K562 (cell line): ENCODE measurements at regions not wholly inside any gene's neighbourhood (a gene's known extent, or its start where the extent isn't known, plus 50 kb on each side); places are given as distances from the start of the nearest gene placed in this dataset.
"Not testable (repeated sequence)": the region's sequence is repeated elsewhere in the genome, so short reads cannot be mapped to it uniquely, and the experiment has no call there.

Experiments used
- CTCF ChIP-seq, 3 experiments: IDR thresholded peaks in 2 of 3; conservative IDR thresholded peaks in 1 of 3; 2 replicates each; pipeline ENCODE4 v1.5.1; 2011 to 2012; ENCODE audit warnings: low read length in 3 of 3, mild to moderate bottlenecking in 3 of 3, control low read depth in 2 of 3, improper control_type of control experiment in 1 of 3, inconsistent platforms in 1 of 3, low read depth in 1 of 3, mixed read lengths in 1 of 3, moderate library complexity in 1 of 3; ENCODE audit not compliant: insufficient read depth in 2 of 3
- ELK3 ChIP-seq: fragments of 450-650 bp; formaldehyde crosslinking; IDR thresholded peaks from 2 replicates; pipeline ENCODE4 v1.4.0; 2020; ENCODE audit warnings: mild to moderate bottlenecking
- EZH2 ChIP-seq: IDR thresholded peaks from 2 replicates; pipeline ENCODE4 v1.6.1; 2012; ENCODE audit warnings: low read depth, mild to moderate bottlenecking, inconsistent platforms, low read length, borderline replicate concordance
- FOXA1 ChIP-seq: fragments of 450-650 bp; IDR thresholded peaks from 2 replicates; pipeline ENCODE4 v1.6.1; 2016; ENCODE audit warnings: mild to moderate bottlenecking, borderline replicate concordance
- POLR2AphosphoS2 ChIP-seq: IDR thresholded peaks from 2 replicates; pipeline ENCODE4 v1.6.1; 2012; ENCODE audit warnings: low read length, improper control_type of control experiment
- RAD21 ChIP-seq, 2 experiments: fragments of 250-450 bp in 1 of 2; fragments of 450-650 bp in 1 of 2; sonication (Bioruptor Pico) in 1 of 2; formaldehyde crosslinking in 1 of 2; IDR thresholded peaks in 1 of 2; conservative IDR thresholded peaks in 1 of 2; 2 replicates each; pipeline versions ENCODE4 v1.4.0 to v1.8.0; 2020 to 2022; ENCODE audit warnings: mild to moderate bottlenecking in 2 of 2, moderate library complexity in 1 of 2
- RNF219 ChIP-seq: fragments of 250-450 bp; sonication (Bioruptor Pico); IDR thresholded peaks from 2 replicates; pipeline ENCODE4 v1.5.0; 2022; ENCODE audit warnings: mild to moderate bottlenecking
- SIX5 ChIP-seq, 2 experiments: IDR thresholded peaks; 2 replicates each; pipeline ENCODE4 v1.6.1; 2011; ENCODE audit warnings: low read length in 2 of 2, borderline replicate concordance in 1 of 2, low read depth in 1 of 2, mild to moderate bottlenecking in 1 of 2, moderate library complexity in 1 of 2; ENCODE audit not compliant: insufficient read depth in 1 of 2
- SPI1 ChIP-seq: IDR thresholded peaks from 2 replicates; pipeline ENCODE4 v1.6.1; 2011; ENCODE audit warnings: low read depth, low read length, control low read depth, borderline replicate concordance
- STAT5B ChIP-seq: fragments of 250-450 bp; sonication (Bioruptor Pico); IDR thresholded peaks from 2 replicates; pipeline ENCODE4 v1.8.0; 2021; ENCODE audit warnings: mild to moderate bottlenecking, inconsistent platforms
- TCF7 ChIP-seq: sonication (generic); IDR thresholded peaks from 2 replicates; pipeline ENCODE4 v1.6.1; 2016; ENCODE audit warnings: antibody characterized with exemption, borderline replicate concordance
- ZNF134 ChIP-seq: fragments of 250-450 bp; sonication (Bioruptor Pico); conservative IDR thresholded peaks from 2 replicates; pipeline ENCODE4 v1.4.0; 2020

GRCh38 chr21:13304901-13305300, 304.7 kb upstream of the POTED start:
- TF ChIP-seq SPI1; CTCF (IDR thresholded peaks at IDR 0.05 in 2 of 3, conservative IDR thresholded peaks at IDR 0.05 in 1 of 3; ENCODE audit: insufficient read depth in 2 of 3, low read depth in 1 of 3, low read length in 3 of 3); POLR2AphosphoS2; STAT5B; RAD21 (CRISPR knock-in tag; conservative IDR thresholded peaks at IDR 0.05 in 1 of 2, IDR thresholded peaks at IDR 0.05 in 1 of 2); RNF219; ZNF134 (CRISPR knock-in tag); SIX5 (IDR thresholded peaks at IDR 0.05; ENCODE audit: borderline replicate concordance in 1 of 2, insufficient read depth in 1 of 2, low read depth in 1 of 2, low read length in 2 of 2); FOXA1; EZH2; ELK3 (CRISPR knock-in tag); TCF7: not testable (repeated sequence)
